ENCODE measurements at regions not wholly inside any gene's neighbourhood (a gene's known extent, or its start where the extent isn't known, plus 50 kb on each side); places are given as distances from the start of the nearest gene placed in this dataset.

DNA sequence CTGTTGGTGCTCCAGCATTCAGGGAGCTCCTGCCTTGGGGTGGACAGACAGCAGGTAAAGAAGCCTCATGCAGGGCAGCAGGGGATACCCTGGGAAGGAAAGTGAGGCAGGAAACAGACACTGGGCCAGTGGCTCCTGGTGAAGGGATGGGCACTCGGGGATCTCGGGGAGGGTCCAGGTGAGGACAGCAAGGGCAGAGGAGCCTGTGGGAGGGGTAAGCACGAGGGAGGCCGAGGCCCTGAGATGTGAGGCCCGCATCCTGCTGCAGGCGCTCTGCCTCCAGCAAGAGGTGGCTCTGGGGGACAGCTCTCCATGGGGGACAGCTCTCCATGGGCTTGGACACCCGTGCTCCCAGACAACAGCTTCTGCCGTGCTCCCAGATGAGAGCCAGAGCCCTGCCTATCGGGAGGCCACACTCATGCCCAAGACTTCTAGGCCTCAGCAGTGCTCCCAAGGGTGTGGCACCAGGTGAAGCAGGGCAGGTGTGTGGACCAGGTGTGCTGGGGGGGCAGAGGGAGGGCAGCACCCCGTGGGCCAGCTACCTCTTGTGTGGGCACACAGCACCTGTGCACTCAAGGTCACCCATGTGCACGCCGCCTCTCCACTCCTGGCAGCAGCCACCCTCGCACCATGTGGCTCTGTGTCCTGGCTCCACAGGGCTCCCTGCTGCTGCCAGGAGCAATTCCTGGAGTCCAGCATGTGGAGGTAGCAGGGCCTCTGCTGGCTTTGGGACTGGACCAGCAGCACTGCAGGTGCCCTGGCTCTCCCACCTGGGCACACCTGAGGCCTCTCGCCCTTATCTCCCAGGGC, 93.6 kb upstream of the INSIG1 start:
- TF ChIP-seq, protein P1, sequence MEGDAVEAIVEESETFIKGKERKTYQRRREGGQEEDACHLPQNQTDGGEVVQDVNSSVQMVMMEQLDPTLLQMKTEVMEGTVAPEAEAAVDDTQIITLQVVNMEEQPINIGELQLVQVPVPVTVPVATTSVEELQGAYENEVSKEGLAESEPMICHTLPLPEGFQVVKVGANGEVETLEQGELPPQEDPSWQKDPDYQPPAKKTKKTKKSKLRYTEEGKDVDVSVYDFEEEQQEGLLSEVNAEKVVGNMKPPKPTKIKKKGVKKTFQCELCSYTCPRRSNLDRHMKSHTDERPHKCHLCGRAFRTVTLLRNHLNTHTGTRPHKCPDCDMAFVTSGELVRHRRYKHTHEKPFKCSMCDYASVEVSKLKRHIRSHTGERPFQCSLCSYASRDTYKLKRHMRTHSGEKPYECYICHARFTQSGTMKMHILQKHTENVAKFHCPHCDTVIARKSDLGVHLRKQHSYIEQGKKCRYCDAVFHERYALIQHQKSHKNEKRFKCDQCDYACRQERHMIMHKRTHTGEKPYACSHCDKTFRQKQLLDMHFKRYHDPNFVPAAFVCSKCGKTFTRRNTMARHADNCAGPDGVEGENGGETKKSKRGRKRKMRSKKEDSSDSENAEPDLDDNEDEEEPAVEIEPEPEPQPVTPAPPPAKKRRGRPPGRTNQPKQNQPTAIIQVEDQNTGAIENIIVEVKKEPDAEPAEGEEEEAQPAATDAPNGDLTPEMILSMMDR (IDR thresholded peaks at IDR 0.05) = no peak
- TF ChIP-seq EP300 (IDR thresholded peaks at IDR 0.05) = no peak
- TF ChIP-seq POLR2A (IDR thresholded peaks at IDR 0.05) = no peak
